Tibial nerve (tissue), 4 donors: ENCODE measurements at regions not wholly inside any gene's neighbourhood (a gene's known extent, or its start where the extent isn't known, plus 50 kb on each side); places are given as distances from the start of the nearest gene placed in this dataset.

Experiments used
- EP300 ChIP-seq, 2 donors: sonication (generic); formaldehyde crosslinking; IDR thresholded peaks; one replicate each; pipeline ENCODE4 v1.6.1; 2017; ENCODE audit warnings: antibody characterized with exemption in 2 of 2, mild to moderate bottlenecking in 1 of 2
- POLR2A ChIP-seq, 2 donors: fragments of 450-650 bp; IDR thresholded peaks; one replicate each; pipeline ENCODE4 v1.6.1; 2017; ENCODE audit warnings: antibody characterized with exemption in 2 of 2, mild to moderate bottlenecking in 2 of 2, moderate library complexity in 2 of 2
- TF ChIP-seq, protein P1 (sequence below), 5 experiments: fragments of 200-600 bp in 3 of 5; fragments of 450-650 bp in 2 of 5; sonication (generic) in 3 of 5; IDR thresholded peaks; one replicate each; pipeline ENCODE4 v1.5.1; 2016 to 2019; ENCODE audit warnings: antibody characterized with exemption in 5 of 5, mild to moderate bottlenecking in 3 of 5, moderate library complexity in 2 of 5

DNA sequence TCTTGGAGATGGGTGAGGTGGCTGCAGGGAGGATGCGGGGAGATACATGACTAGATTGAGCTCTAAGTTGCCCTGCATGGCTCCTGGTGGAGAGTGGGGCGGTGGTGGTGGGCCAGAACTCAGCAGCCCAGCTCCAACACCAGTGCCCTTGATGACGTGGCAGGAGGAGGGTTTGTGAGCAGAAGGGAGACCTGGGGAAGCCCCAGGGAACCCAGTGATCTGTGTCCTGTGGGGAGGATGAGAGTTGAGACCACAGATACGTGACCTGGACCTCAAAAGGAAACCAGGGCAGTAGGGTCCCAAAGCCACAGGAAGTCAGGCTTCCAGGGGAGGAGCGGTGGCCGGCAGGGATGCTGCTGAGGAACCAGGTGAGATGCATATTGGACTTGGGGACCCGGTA lies 989.1 kb upstream of the TMEM132C start:
- TF ChIP-seq, protein P1, sequence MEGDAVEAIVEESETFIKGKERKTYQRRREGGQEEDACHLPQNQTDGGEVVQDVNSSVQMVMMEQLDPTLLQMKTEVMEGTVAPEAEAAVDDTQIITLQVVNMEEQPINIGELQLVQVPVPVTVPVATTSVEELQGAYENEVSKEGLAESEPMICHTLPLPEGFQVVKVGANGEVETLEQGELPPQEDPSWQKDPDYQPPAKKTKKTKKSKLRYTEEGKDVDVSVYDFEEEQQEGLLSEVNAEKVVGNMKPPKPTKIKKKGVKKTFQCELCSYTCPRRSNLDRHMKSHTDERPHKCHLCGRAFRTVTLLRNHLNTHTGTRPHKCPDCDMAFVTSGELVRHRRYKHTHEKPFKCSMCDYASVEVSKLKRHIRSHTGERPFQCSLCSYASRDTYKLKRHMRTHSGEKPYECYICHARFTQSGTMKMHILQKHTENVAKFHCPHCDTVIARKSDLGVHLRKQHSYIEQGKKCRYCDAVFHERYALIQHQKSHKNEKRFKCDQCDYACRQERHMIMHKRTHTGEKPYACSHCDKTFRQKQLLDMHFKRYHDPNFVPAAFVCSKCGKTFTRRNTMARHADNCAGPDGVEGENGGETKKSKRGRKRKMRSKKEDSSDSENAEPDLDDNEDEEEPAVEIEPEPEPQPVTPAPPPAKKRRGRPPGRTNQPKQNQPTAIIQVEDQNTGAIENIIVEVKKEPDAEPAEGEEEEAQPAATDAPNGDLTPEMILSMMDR (IDR thresholded peaks at IDR 0.05), result no peak
- no peak for TF ChIP-seq EP300 (IDR thresholded peaks at IDR 0.05)
- no peak for TF ChIP-seq POLR2A (IDR thresholded peaks at IDR 0.05)
